HEK293 (cell line): ENCODE measurements at regions not wholly inside any gene's neighbourhood (a gene's known extent, or its start where the extent isn't known, plus 50 kb on each side); places are given as distances from the start of the nearest gene placed in this dataset.
"Not testable (repeated sequence)": the region's sequence is repeated elsewhere in the genome, so short reads cannot be mapped to it uniquely, and the experiment has no call there.

Source experiments
- CTCF ChIA-PET: fragments of 350-600 bp; formaldehyde crosslinking; extraction: SDS; loops from one replicate; lab custom pipeline; 2021; ENCODE audit warnings: antibody characterized with exemption; lab: Yijun Ruan, JAX
- POLR2A ChIA-PET: fragments of 300-600 bp; formaldehyde crosslinking; extraction: SDS; loops from one replicate; lab custom pipeline; 2020; ENCODE audit warnings: antibody characterized with exemption, inconsistent platforms; lab: Yijun Ruan, JAX
- H3K27ac ChIP-seq: fragments of 200-500 bp; sonication (Bioruptor generic); 2 replicates; pipeline ENCODE4 v1.5.1; 2014; ENCODE audit warnings: low read depth, low read length, control low read depth, inconsistent platforms; ENCODE audit errors: extremely low read depth
- H3K36me3 ChIP-seq, 2 experiments: fragments of 200-500 bp in 1 of 2; sonication (Bioruptor generic) in 1 of 2; 1 replicate in 1 of 2; 2 replicates in 1 of 2; pipeline ENCODE4 v1.5.1; 2014 to 2017; ENCODE audit warnings: inconsistent platforms in 2 of 2, low read length in 2 of 2; ENCODE audit not compliant: control insufficient read depth in 2 of 2, insufficient read depth in 1 of 2
- H3K4me1 ChIP-seq: fragments of 200-500 bp; sonication (Bioruptor generic); 2 replicates; pipeline ENCODE4 v1.5.1; 2014; ENCODE audit warnings: mild to moderate bottlenecking, low read length, inconsistent platforms; ENCODE audit not compliant: control insufficient read depth, insufficient read depth
- H3K4me3 ChIP-seq: 2 replicates; pipeline ENCODE4 v1.5.1; 2011; ENCODE audit warnings: low read depth, mild to moderate bottlenecking, control low read depth, low read length, moderate library complexity
- H3K9me3 ChIP-seq: fragments of 200-500 bp; sonication (Bioruptor generic); 2 replicates; pipeline ENCODE4 v1.5.1; 2014; ENCODE audit warnings: low read depth, low read length, inconsistent platforms; ENCODE audit not compliant: control insufficient read depth, insufficient read depth
- HOXA7 ChIP-seq: sonication (generic); formaldehyde crosslinking; IDR thresholded peaks from 2 replicates; pipeline ENCODE4 v1.8.1; 2022; ENCODE audit warnings: missing genetic modification reagents, borderline replicate concordance
- KLF8 ChIP-seq: fragments of 450-650 bp; formaldehyde crosslinking; IDR thresholded peaks from 2 replicates; pipeline ENCODE4 v1.5.1; 2016; ENCODE audit warnings: missing biosample characterization, missing genetic modification characterization
- ZBTB20 ChIP-seq: fragments of 450-650 bp; formaldehyde crosslinking; IDR thresholded peaks from 2 replicates; pipeline ENCODE4 v1.5.1; 2016; ENCODE audit warnings: missing biosample characterization, missing genetic modification characterization
- ZBTB6 ChIP-seq: fragments of 450-650 bp; formaldehyde crosslinking; IDR thresholded peaks from 2 replicates; pipeline ENCODE4 v1.5.1; 2017; ENCODE audit warnings: missing biosample characterization, missing genetic modification characterization
- ZNF132 ChIP-seq: fragments of 450-650 bp; formaldehyde crosslinking; IDR thresholded peaks from 2 replicates; pipeline ENCODE4 v1.5.1; 2017; ENCODE audit warnings: missing biosample characterization, missing genetic modification characterization, borderline replicate concordance
- ZNF146 ChIP-seq: fragments of 450-650 bp; formaldehyde crosslinking; IDR thresholded peaks from 2 replicates; pipeline ENCODE4 v1.5.1; 2016; ENCODE audit warnings: missing biosample characterization, missing genetic modification characterization
- ZNF19 ChIP-seq: fragments of 450-650 bp; formaldehyde crosslinking; IDR thresholded peaks from 2 replicates; pipeline ENCODE4; 2016; ENCODE audit warnings: missing biosample characterization, missing genetic modification characterization, low read depth
- ZNF214 ChIP-seq: fragments of 450-650 bp; formaldehyde crosslinking; IDR thresholded peaks from 2 replicates; pipeline ENCODE4 v1.5.1; 2017; ENCODE audit warnings: missing biosample characterization, mild to moderate bottlenecking, missing genetic modification characterization, borderline replicate concordance
- ZNF23 ChIP-seq: fragments of 450-650 bp; formaldehyde crosslinking; IDR thresholded peaks from 2 replicates; pipeline ENCODE4 v1.5.1; 2016; ENCODE audit warnings: missing biosample characterization, missing genetic modification characterization, borderline replicate concordance
- ZNF292 ChIP-seq: fragments of 450-650 bp; formaldehyde crosslinking; IDR thresholded peaks from 2 replicates; pipeline ENCODE4 v1.5.1; 2016; ENCODE audit warnings: low read depth, missing biosample characterization, missing genetic modification characterization, borderline replicate concordance
- ZNF501 ChIP-seq: fragments of 450-650 bp; formaldehyde crosslinking; IDR thresholded peaks from 2 replicates; pipeline ENCODE4 v1.5.1; 2016; ENCODE audit warnings: missing biosample characterization, missing genetic modification characterization
- ZNF580 ChIP-seq: fragments of 450-650 bp; formaldehyde crosslinking; IDR thresholded peaks from 2 replicates; pipeline ENCODE4 v1.5.1; 2016; ENCODE audit warnings: missing biosample characterization, missing genetic modification characterization
- ZNF677 ChIP-seq: fragments of 450-650 bp; IDR thresholded peaks from 2 replicates; pipeline ENCODE4 v1.5.0; 2018; ENCODE audit warnings: missing biosample characterization, mild to moderate bottlenecking, missing genetic modification characterization, moderate library complexity
- ZNF707 ChIP-seq: fragments of 450-650 bp; formaldehyde crosslinking; IDR thresholded peaks from 2 replicates; pipeline ENCODE4 v1.5.1; 2016; ENCODE audit warnings: missing biosample characterization, missing genetic modification characterization
- ZSCAN23 ChIP-seq: fragments of 450-650 bp; formaldehyde crosslinking; IDR thresholded peaks from 2 replicates; pipeline ENCODE4 v1.5.1; 2016; ENCODE audit warnings: missing biosample characterization, missing genetic modification characterization
- ZXDB ChIP-seq: fragments of 450-650 bp; formaldehyde crosslinking; IDR thresholded peaks from 2 replicates; pipeline ENCODE4 v1.5.1; 2016; ENCODE audit warnings: missing biosample characterization, missing genetic modification characterization
- TF ChIP-seq, protein P1 (sequence below): fragments of 450-650 bp; IDR thresholded peaks from 2 replicates; pipeline ENCODE4 v1.5.1; 2018; ENCODE audit warnings: missing biosample characterization, missing genetic modification characterization

DNA sequence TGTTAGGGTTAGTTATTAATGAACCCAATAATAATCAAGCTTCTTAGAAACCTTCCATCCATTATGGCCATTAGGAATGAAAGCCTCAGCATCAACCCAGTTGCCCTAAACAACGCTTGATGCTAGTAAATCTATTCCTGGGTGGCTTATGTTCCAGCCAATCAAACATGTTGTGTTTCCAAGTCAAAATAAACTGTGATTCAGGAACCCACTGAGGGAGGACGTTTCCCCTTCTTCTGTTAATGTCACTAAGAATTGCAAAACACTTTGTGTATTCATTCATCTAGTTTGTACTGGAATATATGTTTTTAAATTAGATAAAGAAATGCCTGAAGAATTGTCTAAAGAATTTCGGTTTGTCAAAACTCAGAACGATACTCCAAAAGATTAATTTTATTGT, 142.5 kb upstream of the MSX2 start:
- H3K27ac ChIP-seq = no peak overlapping the region
- ChIA-PET POLR2A (interaction anchor here (0.5 kb wide), 1 partner anchor 63 kb away, joined by 4 read pairs; no protein-coding TSS in a partner anchor), CTCF (interaction anchor here (0.7 to 2.2 kb wide), 15 partner anchors 10 to 252 kb away, joined by 3 to 10 read pairs (median 4); no protein-coding TSS in a partner anchor)
- no peaks in the 10 kb centered on the region for H3K36me3 ChIP-seq
- H3K9me3 ChIP-seq = no peaks in the 10 kb centered on the region
- no peak overlapping the region for H3K4me3 ChIP-seq
- H3K4me1 ChIP-seq = no peaks in the 10 kb centered on the region
- TF ChIP-seq HOXA7 (CRISPR knock-in tag) (no peak), ZNF501 (no peak), ZNF707 (tag by site-specific recombination) (no peak), ZXDB (tag by site-specific recombination) (no peak), ZNF580 (tag by site-specific recombination) (no peak)

DNA sequence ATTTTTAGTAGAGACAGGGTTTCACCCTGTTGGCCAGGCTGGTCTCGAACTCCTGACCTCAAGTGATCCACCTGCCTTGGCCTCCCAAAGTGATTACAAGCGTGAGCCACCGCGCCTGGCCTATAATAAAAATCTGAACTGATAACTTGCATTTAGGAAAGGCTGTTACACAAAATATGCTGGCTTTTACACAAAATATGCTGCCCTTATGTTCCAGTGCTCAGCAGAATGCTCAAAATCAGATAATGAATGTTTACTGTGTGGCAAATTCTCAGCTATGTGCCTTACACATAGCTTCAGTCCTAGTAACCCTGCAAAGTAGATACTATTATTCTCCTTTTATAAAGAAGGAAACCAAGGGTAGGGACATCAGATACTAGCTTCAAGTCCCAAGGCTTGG, 141.3 kb upstream of the MSX2 start:
- ChIA-PET CTCF (interaction anchor here (0.7 to 2.1 kb wide), 7 partner anchors 11 to 1448 kb away, joined by 3 to 8 read pairs (median 4); partner anchors contain the start of gene NSG2), POLR2A (interaction anchor here (0.6 to 1.4 kb wide), 3 partner anchors 9 to 116 kb away, joined by 3 to 4 read pairs (median 3); no protein-coding TSS in a partner anchor)
- no peak overlapping the region for H3K4me3 ChIP-seq
- H3K27ac ChIP-seq = no peak overlapping the region
- no peak for TF ChIP-seq ZSCAN23 (tag by site-specific recombination)
- TF ChIP-seq ZNF23 = no peak
- no peaks in the 10 kb centered on the region for H3K4me1 ChIP-seq
- no peaks in the 10 kb centered on the region for H3K36me3 ChIP-seq
- H3K9me3 ChIP-seq = no peaks in the 10 kb centered on the region

GRCh38 chr5:174585472-174585871, 138.9 kb upstream of the MSX2 start:
- Histone ChIP-seq H3K4me1 (no peaks in the 10 kb centered on the region), H3K36me3 (no peaks in the 10 kb centered on the region), H3K4me3 (no peak overlapping the region), H3K9me3 (no peaks in the 10 kb centered on the region), H3K27ac (no peak overlapping the region)
- CTCF ChIA-PET = interaction anchor here (0.6 kb wide), 1 partner anchor 163 kb away, joined by 3 read pairs; no protein-coding TSS in a partner anchor
- TF ChIP-seq ZNF19 (tag by site-specific recombination) (no peak), ZNF146 (tag by site-specific recombination) (peak; percentile 97), ZNF677 (tag by site-specific recombination) (no peak), ZNF292 (no peak), ZNF580 (tag by site-specific recombination) (peak; percentile 59), ZBTB20 (tag by site-specific recombination) (no peak), ZNF132 (no peak), KLF8 (tag by site-specific recombination) (no peak), ZNF214 (tag by site-specific recombination) (no peak), ZBTB6 (tag by site-specific recombination) (no peak)
- TF ChIP-seq, protein P1, sequence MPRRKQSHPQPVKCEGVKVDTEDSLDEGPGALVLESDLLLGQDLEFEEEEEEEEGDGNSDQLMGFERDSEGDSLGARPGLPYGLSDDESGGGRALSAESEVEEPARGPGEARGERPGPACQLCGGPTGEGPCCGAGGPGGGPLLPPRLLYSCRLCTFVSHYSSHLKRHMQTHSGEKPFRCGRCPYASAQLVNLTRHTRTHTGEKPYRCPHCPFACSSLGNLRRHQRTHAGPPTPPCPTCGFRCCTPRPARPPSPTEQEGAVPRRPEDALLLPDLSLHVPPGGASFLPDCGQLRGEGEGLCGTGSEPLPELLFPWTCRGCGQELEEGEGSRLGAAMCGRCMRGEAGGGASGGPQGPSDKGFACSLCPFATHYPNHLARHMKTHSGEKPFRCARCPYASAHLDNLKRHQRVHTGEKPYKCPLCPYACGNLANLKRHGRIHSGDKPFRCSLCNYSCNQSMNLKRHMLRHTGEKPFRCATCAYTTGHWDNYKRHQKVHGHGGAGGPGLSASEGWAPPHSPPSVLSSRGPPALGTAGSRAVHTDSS = no peak
- POLR2A ChIA-PET = no interaction called here

- POLR2A ChIA-PET = interaction anchor here (0.6 kb wide), 1 partner anchor 10 kb away, joined by 9 read pairs; no protein-coding TSS in a partner anchor
- H3K4me1 ChIP-seq, H3K4me3 ChIP-seq, H3K36me3 ChIP-seq, H3K9me3 ChIP-seq, H3K27ac ChIP-seq: not testable (repeated sequence)
- CTCF ChIA-PET = interaction anchor here (0.5 to 1.2 kb wide), 4 partner anchors 11 to 324 kb away, joined by 3 to 4 read pairs (median 3); no protein-coding TSS in a partner anchor
Observed at GRCh38 chr5:174586163-174586562, 138.2 kb upstream of the MSX2 start.
